DND-41 (cell line): ENCODE measurements at regions not wholly inside any gene's neighbourhood (a gene's known extent, or its start where the extent isn't known, plus 50 kb on each side); places are given as distances from the start of the nearest gene placed in this dataset.

ENCODE experiments used
- ATAC-seq: fragments of 200-7000 bp; cut with Tn5 transposase; 3 replicates; pipeline ENCODE4 v1.9.1; 2021; ENCODE audit warnings: low read depth; ENCODE audit not compliant: insufficient read depth
- DNase-seq: peaks from one replicate; pipeline ENCODE4 v3.0.0-alpha.2; 2020
- H2AFZ ChIP-seq: 2 replicates; pipeline ENCODE4 v1.6.0; 2012; ENCODE audit warnings: low read depth, low read length
- H3K27ac ChIP-seq: 2 replicates; pipeline ENCODE4 v1.5.1; 2012; ENCODE audit warnings: low read length, inconsistent platforms
- H3K27me3 ChIP-seq: fragments of 200-600 bp; sonication (generic); 2 replicates; pipeline ENCODE4 v1.6.0; 2012; ENCODE audit warnings: low read length, mild to moderate bottlenecking, inconsistent platforms; ENCODE audit not compliant: insufficient read depth, poor library complexity
- H3K36me3 ChIP-seq: 2 replicates; pipeline ENCODE4 v1.5.1; 2012; ENCODE audit warnings: low read length, inconsistent platforms; ENCODE audit not compliant: insufficient read depth
- H3K4me1 ChIP-seq: 2 replicates; pipeline ENCODE4 v1.5.1; 2012; ENCODE audit warnings: mild to moderate bottlenecking, low read length; ENCODE audit not compliant: insufficient read depth
- H3K4me2 ChIP-seq: 2 replicates; pipeline ENCODE4 v1.6.0; 2012; ENCODE audit warnings: mild to moderate bottlenecking, moderate library complexity, low read length, inconsistent platforms; ENCODE audit not compliant: insufficient read depth
- H3K4me3 ChIP-seq, 2 experiments: fragments of 200-600 bp in 1 of 2; shearing (Covaris generic) in 1 of 2; 2 replicates each; pipeline ENCODE4 v1.5.1; 2012 to 2016; ENCODE audit warnings: inconsistent platforms in 2 of 2, low read length in 2 of 2, mild to moderate bottlenecking in 2 of 2, low read depth in 1 of 2, moderate library complexity in 1 of 2
- H3K79me2 ChIP-seq: 2 replicates; pipeline ENCODE4 v1.6.0; 2012; ENCODE audit warnings: low read length, inconsistent platforms; ENCODE audit not compliant: insufficient read depth
- H3K9ac ChIP-seq: 2 replicates; pipeline ENCODE4 v1.6.0; 2012; ENCODE audit warnings: low read depth, mild to moderate bottlenecking, inconsistent platforms, low read length, moderate library complexity
- H3K9me3 ChIP-seq: 2 replicates; pipeline ENCODE4 v1.5.1; 2012; ENCODE audit warnings: low read length, moderate library complexity, mild to moderate bottlenecking, inconsistent platforms; ENCODE audit not compliant: insufficient read depth, severe bottlenecking
- H4K20me1 ChIP-seq: 2 replicates; pipeline ENCODE4 v1.6.0; 2012; ENCODE audit warnings: low read length; ENCODE audit not compliant: insufficient read depth
- EZH2 ChIP-seq: IDR thresholded peaks from 3 replicates; pipeline ENCODE4 v1.6.1; 2012; ENCODE audit warnings: borderline replicate concordance, low read depth, mild to moderate bottlenecking, moderate library complexity, low read length, inconsistent platforms; ENCODE audit not compliant: severe bottlenecking
- TF ChIP-seq, protein P1 (sequence below): IDR thresholded peaks from 2 replicates; pipeline ENCODE4 v1.5.1; 2012; ENCODE audit warnings: borderline replicate concordance, low read length, moderate library complexity, mild to moderate bottlenecking; ENCODE audit not compliant: poor library complexity, severe bottlenecking; ENCODE audit errors: extremely low read depth

GRCh38 chr5:143583409-143583808, 179.9 kb upstream of the NR3C1 start:
- Histone ChIP-seq H3K9ac (0 out of 2 replicates have a peak overlapping the region, but pooled peaks have one; percentile 5), H4K20me1 (no peaks in the 10 kb centered on the region), H3K27me3 (no peaks in the 10 kb centered on the region), H3K4me3 (no peak overlapping the region), H3K79me2 (no peaks in the 10 kb centered on the region), H3K36me3 (no peaks in the 10 kb centered on the region), H2AFZ (peak overlapping the region; percentile 58), H3K4me2 (no peak overlapping the region), H3K4me1 (peaks cover 44% of the 10 kb centered on the region), H3K27ac (peak overlapping the region; percentile 70), H3K9me3 (no peaks in the 10 kb centered on the region)
- TF ChIP-seq EZH2 = no peak
- TF ChIP-seq, protein P1, sequence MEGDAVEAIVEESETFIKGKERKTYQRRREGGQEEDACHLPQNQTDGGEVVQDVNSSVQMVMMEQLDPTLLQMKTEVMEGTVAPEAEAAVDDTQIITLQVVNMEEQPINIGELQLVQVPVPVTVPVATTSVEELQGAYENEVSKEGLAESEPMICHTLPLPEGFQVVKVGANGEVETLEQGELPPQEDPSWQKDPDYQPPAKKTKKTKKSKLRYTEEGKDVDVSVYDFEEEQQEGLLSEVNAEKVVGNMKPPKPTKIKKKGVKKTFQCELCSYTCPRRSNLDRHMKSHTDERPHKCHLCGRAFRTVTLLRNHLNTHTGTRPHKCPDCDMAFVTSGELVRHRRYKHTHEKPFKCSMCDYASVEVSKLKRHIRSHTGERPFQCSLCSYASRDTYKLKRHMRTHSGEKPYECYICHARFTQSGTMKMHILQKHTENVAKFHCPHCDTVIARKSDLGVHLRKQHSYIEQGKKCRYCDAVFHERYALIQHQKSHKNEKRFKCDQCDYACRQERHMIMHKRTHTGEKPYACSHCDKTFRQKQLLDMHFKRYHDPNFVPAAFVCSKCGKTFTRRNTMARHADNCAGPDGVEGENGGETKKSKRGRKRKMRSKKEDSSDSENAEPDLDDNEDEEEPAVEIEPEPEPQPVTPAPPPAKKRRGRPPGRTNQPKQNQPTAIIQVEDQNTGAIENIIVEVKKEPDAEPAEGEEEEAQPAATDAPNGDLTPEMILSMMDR = no peak
- DNase-seq (no peak), ATAC-seq (peak; percentile 54)

DNA sequence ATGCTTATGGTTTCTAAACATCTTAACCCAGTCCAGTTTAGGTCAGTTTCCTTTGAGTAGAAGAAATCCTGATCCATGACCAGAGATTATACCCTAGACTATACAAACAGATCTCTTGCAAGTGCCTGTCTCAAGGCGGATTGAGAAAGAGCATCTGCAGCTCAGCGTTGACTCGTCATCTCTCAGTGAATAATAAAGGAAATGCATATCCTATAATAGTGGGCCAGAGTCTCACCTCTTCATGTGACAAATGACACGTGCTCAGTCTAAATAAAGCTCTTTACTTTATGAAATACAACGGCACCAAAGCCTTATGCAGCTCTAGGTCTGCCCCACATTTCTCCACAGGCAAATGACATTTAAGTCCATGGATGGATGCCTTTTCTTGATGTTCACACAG, 179.4 kb upstream of the NR3C1 start:
- Histone ChIP-seq H3K4me2 (peak overlapping the region; percentile 23; the same call in 1 of the 2 replicates), H3K27ac (peak overlapping the region; percentile 70), H2AFZ (peak overlapping the region; percentile 58)

DNA sequence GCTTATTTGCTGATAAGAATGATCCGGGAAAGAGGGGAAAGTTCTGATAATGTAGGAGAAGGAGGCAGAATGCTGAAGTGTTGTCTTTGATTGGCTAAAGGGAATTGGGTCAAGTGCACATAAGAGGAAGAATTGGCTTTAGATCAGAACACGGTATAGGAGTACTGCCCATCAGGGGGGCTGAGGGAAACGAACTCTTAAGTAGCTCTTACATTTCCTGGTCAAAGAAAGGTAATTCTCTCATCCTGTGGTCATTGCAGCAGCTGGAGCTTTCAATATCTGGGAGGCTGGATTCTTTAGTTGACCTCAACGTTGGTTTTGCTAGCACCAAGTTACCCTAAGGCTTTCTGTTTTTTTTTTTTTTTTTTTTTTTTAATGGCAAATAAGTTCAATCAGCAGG, 178.7 kb upstream of the NR3C1 start:
- DNase-seq (no peak), ATAC-seq (no peak)
- H2AFZ ChIP-seq = 0 out of 2 replicates have a peak overlapping the region, but pooled peaks have one; percentile 18
- no peak overlapping the region for H3K4me2 ChIP-seq
- no peaks in the 10 kb centered on the region for H4K20me1 ChIP-seq
- no peaks in the 10 kb centered on the region for H3K27me3 ChIP-seq
- no peaks in the 10 kb centered on the region for H3K9me3 ChIP-seq
- H3K79me2 ChIP-seq = no peaks in the 10 kb centered on the region
- no peak overlapping the region for H3K9ac ChIP-seq
- TF ChIP-seq, protein P1 = no peak
- TF ChIP-seq EZH2 = no peak
- H3K4me1 ChIP-seq = peaks cover 44% of the 10 kb centered on the region
- peak overlapping the region; percentile 70; the same call in 1 of the 2 replicates for H3K27ac ChIP-seq
- H3K36me3 ChIP-seq = no peaks in the 10 kb centered on the region
- no peak overlapping the region for H3K4me3 ChIP-seq

More for the DNA sequence above, 179.4 kb upstream of the NR3C1 start:
- no peaks in the 10 kb centered on the region for H3K36me3 ChIP-seq
- H3K4me1 ChIP-seq = peaks cover 44% of the 10 kb centered on the region
- TF ChIP-seq, protein P1 = no peak
- no peak for TF ChIP-seq EZH2
- H4K20me1 ChIP-seq = no peaks in the 10 kb centered on the region
- H3K9me3 ChIP-seq = no peaks in the 10 kb centered on the region
- no peaks in the 10 kb centered on the region for H3K79me2 ChIP-seq
- no peak for DNase-seq
- no peaks in the 10 kb centered on the region for H3K27me3 ChIP-seq
- ATAC-seq = peak; percentile 56
- no peak overlapping the region for H3K4me3 ChIP-seq
- H3K9ac ChIP-seq = 0 out of 2 replicates have a peak overlapping the region, but pooled peaks have one; percentile 5
